Stimulated activated CD4-positive, alpha-beta T cell treated with anti-CD3 and anti-CD28 coated beads, TNF-alpha, amount 100 ng/mL, for 24 hours (primary cell): ENCODE measurements at regions not wholly inside any gene's neighbourhood (a gene's known extent, or its start where the extent isn't known, plus 50 kb on each side); places are given as distances from the start of the nearest gene placed in this dataset.
"Not testable (repeated sequence)": the region's sequence is repeated elsewhere in the genome, so short reads cannot be mapped to it uniquely, and the experiment has no call there.

Experiments
- DNase-seq, 3 experiments: peaks; one replicate each; pipeline ENCODE4 v3.0.0-alpha.2; 2020; ENCODE audit warnings: low read depth in 3 of 3

- DNase-seq = no peak
These were observed 213.6 kb downstream of the FBXO8 start for GRCh38 chr4:174069848-174070330.

- no peak for DNase-seq
These were observed 216.8 kb downstream of the FBXO8 start for GRCh38 chr4:174066611-174067205.

GRCh38 chr4:174062831-174063230 is 220.6 kb downstream of the FBXO8 start:
- no peak for DNase-seq

- DNase-seq = no peak
These were observed 222.4 kb downstream of the FBXO8 start for GRCh38 chr4:174061026-174061425.

GRCh38 chr4:174058846-174059245 is 224.6 kb downstream of the FBXO8 start:
- no peak for DNase-seq

- no peak for DNase-seq
These were observed 226.5 kb downstream of the FBXO8 start for GRCh38 chr4:174056959-174057358.

GRCh38 chr4:174055344-174055743 is 228.1 kb downstream of the FBXO8 start:
- DNase-seq = no peak

- no peak for DNase-seq
These were observed 229.6 kb downstream of the FBXO8 start for GRCh38 chr4:174053895-174054294.

- DNase-seq = no peak
These were observed 236.1 kb downstream of the FBXO8 start for GRCh38 chr4:174047363-174047762.

- DNase-seq = not testable (repeated sequence)
These were observed 237.6 kb downstream of the FBXO8 start for GRCh38 chr4:174045829-174046228.

GRCh38 chr4:174045381-174045780 is 238.1 kb downstream of the FBXO8 start:
- DNase-seq = no peak

- DNase-seq = no peak
These were observed 241.8 kb downstream of the FBXO8 start for GRCh38 chr4:174041555-174042105.

- DNase-seq = no peak
These were observed 243.2 kb downstream of the FBXO8 start for GRCh38 chr4:174040287-174040686.

- no peak for DNase-seq
These were observed 245.0 kb downstream of the FBXO8 start for GRCh38 chr4:174038481-174038880.

- DNase-seq = no peak
These were observed 245.8 kb downstream of the FBXO8 start for GRCh38 chr4:174037631-174038030.

- DNase-seq = no peak
These were observed 246.4 kb downstream of the FBXO8 start for GRCh38 chr4:174037049-174037448.

- DNase-seq = no peak
These were observed 246.9 kb downstream of the FBXO8 start for GRCh38 chr4:174036576-174036975.

- DNase-seq = no peak
These were observed 247.4 kb downstream of the FBXO8 start for GRCh38 chr4:174036111-174036510.

- DNase-seq = no peak
These were observed 259.8 kb downstream of the FBXO8 start for GRCh38 chr4:174023641-174024040.

- no peak for DNase-seq
These were observed 265.2 kb downstream of the FBXO8 start for GRCh38 chr4:174018236-174018635.

- no peak for DNase-seq
These were observed 267.2 kb downstream of the FBXO8 start for GRCh38 chr4:174016251-174016650.

GRCh38 chr4:174012886-174013259 is 270.6 kb downstream of the FBXO8 start:
- no peak for DNase-seq

- DNase-seq = no peak
These were observed 271.2 kb downstream of the FBXO8 start for GRCh38 chr4:174012135-174012885.
